ENCODE measurements at regions not wholly inside any gene's neighbourhood (a gene's known extent, or its start where the extent isn't known, plus 50 kb on each side); places are given as distances from the start of the nearest gene placed in this dataset.

- Mint-ChIP-seq H3K4me3 (ENCODE audit: low read depth) (no peak overlapping the region), H3K27ac (no peak overlapping the region), H3K9me3 (ENCODE audit: low read depth) (no peaks in the 10 kb centered on the region), H3K36me3 (ENCODE audit: insufficient read depth) (no peaks in the 10 kb centered on the region), H3K4me1 (ENCODE audit: low read depth) (no peaks in the 10 kb centered on the region), H3K27me3 (no peaks in the 10 kb centered on the region)
- no peak for DNase-seq (ENCODE audit: low spot score, unreplicated experiment)
- no peak for TF ChIP-seq CTCF (IDR thresholded peaks at IDR 0.05; ENCODE audit: unreplicated experiment)
These were observed 266.9 kb downstream of the TOX3 start for GRCh38 chr16:52280086-52280485.

- H3K4me3 Mint-ChIP-seq (ENCODE audit: low read depth), result no peak overlapping the region
- H3K27ac Mint-ChIP-seq, result no peak overlapping the region
- no peaks in the 10 kb centered on the region for H3K27me3 Mint-ChIP-seq
- no peak for DNase-seq (ENCODE audit: low spot score, unreplicated experiment)
- H3K9me3 Mint-ChIP-seq (ENCODE audit: low read depth), result peaks cover 12% of the 10 kb centered on the region
- no peak for TF ChIP-seq CTCF (IDR thresholded peaks at IDR 0.05; ENCODE audit: unreplicated experiment)
- peaks cover 8% of the 10 kb centered on the region for H3K4me1 Mint-ChIP-seq (ENCODE audit: low read depth)
- peaks cover 1% of the 10 kb centered on the region for H3K36me3 Mint-ChIP-seq (ENCODE audit: insufficient read depth)
These were observed 275.7 kb downstream of the TOX3 start for GRCh38 chr16:52271088-52271750.

GRCh38 chr16:52265446-52265861, 281.5 kb downstream of the TOX3 start:
- Mint-ChIP-seq H3K27ac (peak overlapping the region; percentile 82), H3K36me3 (ENCODE audit: insufficient read depth) (peaks cover 1% of the 10 kb centered on the region), H3K4me1 (ENCODE audit: low read depth) (peaks cover 19% of the 10 kb centered on the region), H3K4me3 (ENCODE audit: low read depth) (no peak overlapping the region), H3K9me3 (ENCODE audit: low read depth) (peaks cover 12% of the 10 kb centered on the region), H3K27me3 (no peaks in the 10 kb centered on the region)
- no peak for DNase-seq (ENCODE audit: low spot score, unreplicated experiment)
- no peak for TF ChIP-seq CTCF (IDR thresholded peaks at IDR 0.05; ENCODE audit: unreplicated experiment)

GRCh38 chr16:52257534-52257933, 289.4 kb downstream of the TOX3 start:
- DNase-seq (ENCODE audit: low spot score, unreplicated experiment), result no peak
- no peaks in the 10 kb centered on the region for H3K36me3 Mint-ChIP-seq (ENCODE audit: insufficient read depth)

More at GRCh38 chr16:52257534-52257933, 289.4 kb downstream of the TOX3 start:
- H3K4me3 Mint-ChIP-seq (ENCODE audit: low read depth), result no peak overlapping the region
- H3K27me3 Mint-ChIP-seq, result no peaks in the 10 kb centered on the region
- TF ChIP-seq CTCF (IDR thresholded peaks at IDR 0.05; ENCODE audit: unreplicated experiment), result no peak
- no peak overlapping the region for H3K27ac Mint-ChIP-seq
- peaks cover 33% of the 10 kb centered on the region for H3K4me1 Mint-ChIP-seq (ENCODE audit: low read depth)
- no peaks in the 10 kb centered on the region for H3K9me3 Mint-ChIP-seq (ENCODE audit: low read depth)
